ENCODE measurements at regions not wholly inside any gene's neighbourhood (a gene's known extent, or its start where the extent isn't known, plus 50 kb on each side); places are given as distances from the start of the nearest gene placed in this dataset.

- H4K20me1 ChIP-seq (ENCODE audit: insufficient read depth): no peaks in the 10 kb centered on the region
- no peaks in the 10 kb centered on the region for H3K27me3 ChIP-seq (ENCODE audit: insufficient read depth, low read depth, low read length)
- no peak overlapping the region for H3K9ac ChIP-seq (ENCODE audit: low read length)
- H2AFZ ChIP-seq (ENCODE audit: low read depth, low read length): no peak overlapping the region
- H3K36me3 ChIP-seq (ENCODE audit: insufficient read depth, low read length): no peaks in the 10 kb centered on the region
- no peak overlapping the region for H3K4me2 ChIP-seq (ENCODE audit: low read length)
- no peaks in the 10 kb centered on the region for H3K9me3 ChIP-seq (ENCODE audit: low read length)
- H3K9me2 ChIP-seq (ENCODE audit: insufficient read depth, low read length): no peaks in the 10 kb centered on the region
- no peaks in the 10 kb centered on the region for H3F3A ChIP-seq (ENCODE audit: insufficient read depth, low read length, poor library complexity, severe bottlenecking)
- H3K79me2 ChIP-seq (replicated peaks; ENCODE audit: insufficient read depth, low read length): no peaks in the 10 kb centered on the region
- no peak overlapping the region for H3K27ac ChIP-seq (ENCODE audit: low read length)
- TF ChIP-seq TAF1 (IDR thresholded peaks at IDR 0.05; ENCODE audit: low read depth) (no peak), RAD21 (conservative IDR thresholded peaks at IDR 0.05) (no peak), SMC3 (conservative IDR thresholded peaks at IDR 0.05; ENCODE audit: poor library complexity) (no peak), POLR2AphosphoS5 (IDR thresholded peaks at IDR 0.05) (no peak), MXI1 (conservative IDR thresholded peaks at IDR 0.05; ENCODE audit: poor library complexity, severe bottlenecking) (no peak)
- no peak overlapping the region for H3K4me3 ChIP-seq (ENCODE audit: low read length)
These were observed 59.5 kb upstream of the PRSS23 start for GRCh38 chr11:86740628-86741483.

- no peak overlapping the region for H2AFZ ChIP-seq (ENCODE audit: low read depth, low read length)
These were observed 61.8 kb upstream of the PRSS23 start for GRCh38 chr11:86738568-86738967.

GRCh38 chr11:86737737-86738136 lies 62.6 kb upstream of the PRSS23 start:
- Histone ChIP-seq H2AFZ (ENCODE audit: low read depth, low read length) (no peak overlapping the region), H3K4me3 (ENCODE audit: low read length) (no peak overlapping the region), H3K27ac (ENCODE audit: low read length) (no peak overlapping the region), H3K9ac (ENCODE audit: low read length) (no peak overlapping the region), H3K27me3 (ENCODE audit: insufficient read depth, low read depth, low read length) (no peaks in the 10 kb centered on the region), H4K20me1 (ENCODE audit: insufficient read depth) (no peaks in the 10 kb centered on the region), H3K79me2 (replicated peaks; ENCODE audit: insufficient read depth, low read length) (no peaks in the 10 kb centered on the region), H3F3A (ENCODE audit: insufficient read depth, low read length, poor library complexity, severe bottlenecking) (no peaks in the 10 kb centered on the region), H3K4me2 (ENCODE audit: low read length) (no peak overlapping the region), H3K9me3 (ENCODE audit: low read length) (no peaks in the 10 kb centered on the region), H3K9me2 (ENCODE audit: insufficient read depth, low read length) (no peaks in the 10 kb centered on the region), H3K36me3 (ENCODE audit: insufficient read depth, low read length) (no peaks in the 10 kb centered on the region)
- no peak for TF ChIP-seq CTCF (IDR thresholded peaks at IDR 0.05; ENCODE audit: poor library complexity, severe bottlenecking)
- TF ChIP-seq SMC3 (conservative IDR thresholded peaks at IDR 0.05; ENCODE audit: poor library complexity): no peak
- TF ChIP-seq RAD21 (conservative IDR thresholded peaks at IDR 0.05): no peak
- no peak for TF ChIP-seq POLR2AphosphoS5 (IDR thresholded peaks at IDR 0.05)
- no peak for TF ChIP-seq REST (IDR thresholded peaks at IDR 0.05; ENCODE audit: borderline replicate concordance)
- TF ChIP-seq EP300 (conservative IDR thresholded peaks at IDR 0.05; ENCODE audit: poor library complexity, severe bottlenecking): no peak
- TF ChIP-seq TAF1 (IDR thresholded peaks at IDR 0.05; ENCODE audit: low read depth): no peak
- no peak for TF ChIP-seq MXI1 (conservative IDR thresholded peaks at IDR 0.05; ENCODE audit: poor library complexity, severe bottlenecking)

More at GRCh38 chr11:86738568-86738967, 61.8 kb upstream of the PRSS23 start:
- no peaks in the 10 kb centered on the region for H3F3A ChIP-seq (ENCODE audit: insufficient read depth, low read length, poor library complexity, severe bottlenecking)
- H3K79me2 ChIP-seq (replicated peaks; ENCODE audit: insufficient read depth, low read length): no peaks in the 10 kb centered on the region
- no peaks in the 10 kb centered on the region for H4K20me1 ChIP-seq (ENCODE audit: insufficient read depth)
- H3K9me3 ChIP-seq (ENCODE audit: low read length): no peaks in the 10 kb centered on the region
- H3K9me2 ChIP-seq (ENCODE audit: insufficient read depth, low read length): no peaks in the 10 kb centered on the region
- no peaks in the 10 kb centered on the region for H3K27me3 ChIP-seq (ENCODE audit: insufficient read depth, low read depth, low read length)
- H3K4me3 ChIP-seq (ENCODE audit: low read length): no peak overlapping the region
- TF ChIP-seq EP300 (conservative IDR thresholded peaks at IDR 0.05; ENCODE audit: poor library complexity, severe bottlenecking) (no peak), REST (IDR thresholded peaks at IDR 0.05; ENCODE audit: borderline replicate concordance) (no peak)
- H3K36me3 ChIP-seq (ENCODE audit: insufficient read depth, low read length): no peaks in the 10 kb centered on the region
- H3K9ac ChIP-seq (ENCODE audit: low read length): no peak overlapping the region
- H3K4me2 ChIP-seq (ENCODE audit: low read length): no peak overlapping the region
- H3K27ac ChIP-seq (ENCODE audit: low read length): no peak overlapping the region
